NCI-H2107 treated with DMSO at 0.1 percent for 48 hours (cell line): ENCODE measurements at regions not wholly inside any gene's neighbourhood (a gene's known extent, or its start where the extent isn't known, plus 50 kb on each side); places are given as distances from the start of the nearest gene placed in this dataset.
"Not testable (repeated sequence)": the region's sequence is repeated elsewhere in the genome, so short reads cannot be mapped to it uniquely, and the experiment has no call there.

ENCODE experiments used
- DNase-seq: peaks from one replicate; lab custom pipeline; 2025; ENCODE audit not compliant: unreplicated experiment; lab: John Stamatoyannopoulos, UW

GRCh38 chr11:21924262-21924661 lies 268.6 kb upstream of the ANO5 start:
- DNase-seq = no peak

GRCh38 chr11:21927628-21928027 lies 265.3 kb upstream of the ANO5 start:
- DNase-seq = no peak

GRCh38 chr11:21928847-21929246 lies 264.0 kb upstream of the ANO5 start:
- DNase-seq = no peak

- DNase-seq = no peak
Observed at GRCh38 chr11:21930408-21930807, 262.5 kb upstream of the ANO5 start.

GRCh38 chr11:21931436-21932101 lies 261.3 kb upstream of the ANO5 start:
- no peak for DNase-seq

- DNase-seq = no peak
Observed at GRCh38 chr11:21933095-21933494, 259.8 kb upstream of the ANO5 start.

GRCh38 chr11:21944577-21944976 lies 248.3 kb upstream of the ANO5 start:
- no peak for DNase-seq

GRCh38 chr11:21948876-21949275 lies 244.0 kb upstream of the ANO5 start:
- DNase-seq = no peak

- no peak for DNase-seq
Observed at GRCh38 chr11:21949763-21950413, 243.0 kb upstream of the ANO5 start.

GRCh38 chr11:21963013-21963412 lies 229.9 kb upstream of the ANO5 start:
- DNase-seq = no peak

GRCh38 chr11:21965221-21965620 lies 227.7 kb upstream of the ANO5 start:
- DNase-seq = no peak

- no peak for DNase-seq
Observed at GRCh38 chr11:21968702-21969101, 224.2 kb upstream of the ANO5 start.

GRCh38 chr11:21969841-21970240 lies 223.0 kb upstream of the ANO5 start:
- DNase-seq = no peak

- DNase-seq = no peak
Observed at GRCh38 chr11:21975242-21975641, 217.6 kb upstream of the ANO5 start.

- no peak for DNase-seq
Observed at GRCh38 chr11:21976210-21976609, 216.7 kb upstream of the ANO5 start.

GRCh38 chr11:21983431-21983830 lies 209.5 kb upstream of the ANO5 start:
- DNase-seq = no peak

GRCh38 chr11:21986361-21986760 lies 206.5 kb upstream of the ANO5 start:
- no peak for DNase-seq

- no peak for DNase-seq
Observed at GRCh38 chr11:21987261-21987660, 205.6 kb upstream of the ANO5 start.

- peak; percentile 56 for DNase-seq
Observed at GRCh38 chr11:21988477-21988876, 204.4 kb upstream of the ANO5 start.

GRCh38 chr11:22001803-22002202 lies 191.1 kb upstream of the ANO5 start:
- DNase-seq = not testable (repeated sequence)

- no peak for DNase-seq
Observed at GRCh38 chr11:22006901-22007300, 186.0 kb upstream of the ANO5 start.

- no peak for DNase-seq
Observed at GRCh38 chr11:22031791-22032190, 161.1 kb upstream of the ANO5 start.

GRCh38 chr11:22037505-22037904 lies 155.4 kb upstream of the ANO5 start:
- no peak for DNase-seq
